ENCODE measurements at regions not wholly inside any gene's neighbourhood (a gene's known extent, or its start where the extent isn't known, plus 50 kb on each side); places are given as distances from the start of the nearest gene placed in this dataset.

- WGBS, 2 donors = 96 to 97% methylated on average over 3 of the region's 3 CpGs
Observed at GRCh38 chr5:39877479-39877878, 452.7 kb upstream of the DAB2 start.

DNA sequence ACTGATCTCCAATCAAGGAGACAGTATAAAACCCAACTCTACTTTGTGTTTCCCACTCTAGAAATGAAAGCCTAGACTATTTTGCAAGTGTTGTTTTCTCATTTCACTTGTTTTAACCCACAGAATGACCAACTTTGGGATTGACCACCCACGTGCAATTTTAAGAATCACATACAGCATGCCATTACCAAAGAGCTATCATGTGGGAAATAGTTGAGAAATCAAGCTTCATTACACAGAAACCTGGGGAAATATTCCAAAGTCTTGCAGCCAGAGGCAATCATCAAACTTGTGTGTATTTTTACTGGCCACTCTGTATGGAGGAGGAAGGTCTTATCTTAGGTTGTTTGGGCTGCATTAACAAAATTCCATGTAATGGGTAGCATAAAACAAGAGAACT, 451.4 kb upstream of the DAB2 start:
- no peaks in the 10 kb centered on the region for H3K27me3 ChIP-seq (ENCODE audit: control insufficient read depth in 3 of 3, insufficient read depth in 3 of 3, low read length in 2 of 3)
- ATAC-seq (ENCODE audit: insufficient read depth, low FRiP score) (no peak), DNase-seq (no peak)
- WGBS, 2 donors = 76 to 77% methylated on average over 1 of the region's 1 CpG
- H3K4me3 ChIP-seq = no peak overlapping the region
- no peak for TF ChIP-seq CTCF (IDR thresholded peaks at IDR 0.05; ENCODE audit: control extremely low read depth, extremely low read depth)
- no peaks in the 10 kb centered on the region for H3K36me3 ChIP-seq (ENCODE audit: control insufficient read depth in 4 of 4, insufficient read depth in 4 of 4, low read length in 4 of 4)
- no peaks in the 10 kb centered on the region for H3K4me1 ChIP-seq (ENCODE audit: control insufficient read depth in 5 of 5, insufficient read depth in 5 of 5, low read length in 5 of 5)
- no peaks in the 10 kb centered on the region for H3K9me3 ChIP-seq (ENCODE audit: control insufficient read depth in 4 of 4, insufficient read depth in 3 of 4, low read length in 3 of 4)
- H3K27ac ChIP-seq (ENCODE audit: low read depth in 1 of 2, low read length in 1 of 2) = no peak overlapping the region
- no peak overlapping the region for H3K9ac ChIP-seq (ENCODE audit: insufficient read depth in 1 of 2, low read length in 2 of 2)

More at GRCh38 chr5:39877479-39877878, 452.7 kb upstream of the DAB2 start:
- DNase-seq = no peak
- H3K9me3 ChIP-seq (ENCODE audit: control insufficient read depth in 4 of 4, insufficient read depth in 3 of 4, low read length in 3 of 4) = no peaks in the 10 kb centered on the region
- no peaks in the 10 kb centered on the region for H3K27me3 ChIP-seq (ENCODE audit: control insufficient read depth in 3 of 3, insufficient read depth in 3 of 3, low read length in 2 of 3)
- H3K4me3 ChIP-seq = no peak overlapping the region
- no peak for ATAC-seq (ENCODE audit: insufficient read depth, low FRiP score)
- no peak for TF ChIP-seq CTCF (IDR thresholded peaks at IDR 0.05; ENCODE audit: control extremely low read depth, extremely low read depth)
- H3K4me1 ChIP-seq (ENCODE audit: control insufficient read depth in 5 of 5, insufficient read depth in 5 of 5, low read length in 5 of 5) = no peaks in the 10 kb centered on the region
- H3K36me3 ChIP-seq (ENCODE audit: control insufficient read depth in 4 of 4, insufficient read depth in 4 of 4, low read length in 4 of 4) = no peaks in the 10 kb centered on the region
- H3K27ac ChIP-seq (ENCODE audit: low read depth in 1 of 2, low read length in 1 of 2) = no peak overlapping the region
- H3K9ac ChIP-seq (ENCODE audit: insufficient read depth in 1 of 2, low read length in 2 of 2) = no peak overlapping the region

DNA sequence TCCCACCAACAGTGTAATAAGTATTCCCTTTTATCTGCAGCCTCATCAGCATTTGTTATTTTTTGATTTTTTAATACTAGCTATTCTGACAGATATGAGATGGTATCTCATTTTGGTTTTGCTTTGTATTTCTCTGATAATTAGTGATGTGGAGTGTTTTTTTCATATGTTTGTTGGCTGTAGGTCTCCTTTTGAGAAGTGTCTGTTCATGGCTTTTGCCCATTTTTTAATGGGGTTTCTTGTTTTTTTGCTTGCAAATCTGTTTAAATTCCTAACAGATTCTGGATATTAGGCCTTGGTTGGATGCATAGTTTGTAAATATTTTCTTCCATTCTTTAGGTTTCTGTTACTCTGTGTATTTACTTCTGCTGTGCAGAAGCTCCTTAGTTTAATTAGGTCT, 445.4 kb upstream of the DAB2 start:
- DNase-seq = no peak
- no peaks in the 10 kb centered on the region for H3K36me3 ChIP-seq (ENCODE audit: control insufficient read depth in 4 of 4, insufficient read depth in 4 of 4, low read length in 4 of 4)
- no peak overlapping the region for H3K4me3 ChIP-seq
- no peaks in the 10 kb centered on the region for H3K27me3 ChIP-seq (ENCODE audit: control insufficient read depth in 3 of 3, insufficient read depth in 3 of 3, low read length in 2 of 3)
- peaks cover 0 to 3% (median 0%) of the 10 kb centered on the region in 4 donors for H3K9me3 ChIP-seq (ENCODE audit: control insufficient read depth in 4 of 4, insufficient read depth in 3 of 4, low read length in 3 of 4)
- TF ChIP-seq CTCF (IDR thresholded peaks at IDR 0.05; ENCODE audit: control extremely low read depth, extremely low read depth) = no peak
- ATAC-seq (ENCODE audit: insufficient read depth, low FRiP score) = no peak
- H3K27ac ChIP-seq (ENCODE audit: low read depth in 1 of 2, low read length in 1 of 2) = no peak overlapping the region
- H3K9ac ChIP-seq (ENCODE audit: insufficient read depth in 1 of 2, low read length in 2 of 2) = no peak overlapping the region
- H3K4me1 ChIP-seq (ENCODE audit: control insufficient read depth in 5 of 5, insufficient read depth in 5 of 5, low read length in 5 of 5) = no peaks in the 10 kb centered on the region

DNA sequence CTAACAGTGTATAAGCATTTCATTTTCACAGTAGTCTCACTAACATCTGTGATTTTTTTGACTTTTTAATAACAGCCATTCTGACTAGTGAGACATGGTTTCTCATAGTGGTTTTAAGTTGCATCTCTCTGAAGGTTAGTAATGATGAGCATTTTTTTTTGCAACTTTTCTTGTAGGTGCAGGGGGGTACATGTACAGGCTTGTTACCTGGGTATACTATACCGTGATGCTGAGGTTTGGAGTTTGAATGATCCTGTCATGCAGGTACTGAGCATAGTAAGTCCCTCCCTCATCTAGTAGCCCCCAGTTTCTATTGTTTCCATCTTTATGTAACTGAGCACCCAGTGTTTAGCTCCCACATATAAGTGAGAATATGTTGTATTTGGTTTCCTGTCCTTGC, 444.6 kb upstream of the DAB2 start:
- ATAC-seq (ENCODE audit: insufficient read depth, low FRiP score) = no peak
- Histone ChIP-seq H3K27ac (ENCODE audit: low read depth in 1 of 2, low read length in 1 of 2) (no peak overlapping the region), H3K4me3 (no peak overlapping the region), H3K9ac (ENCODE audit: insufficient read depth in 1 of 2, low read length in 2 of 2) (no peak overlapping the region), H3K36me3 (ENCODE audit: control insufficient read depth in 4 of 4, insufficient read depth in 4 of 4, low read length in 4 of 4) (no peaks in the 10 kb centered on the region), H3K4me1 (ENCODE audit: control insufficient read depth in 5 of 5, insufficient read depth in 5 of 5, low read length in 5 of 5) (no peaks in the 10 kb centered on the region), H3K9me3 (ENCODE audit: control insufficient read depth in 4 of 4, insufficient read depth in 3 of 4, low read length in 3 of 4) (peaks cover 0 to 3% (median 0%) of the 10 kb centered on the region in 4 donors), H3K27me3 (ENCODE audit: control insufficient read depth in 3 of 3, insufficient read depth in 3 of 3, low read length in 2 of 3) (no peaks in the 10 kb centered on the region)
- DNase-seq = no peak
- WGBS, 2 donors = 83% methylated on average over 1 of the region's 1 CpG
- TF ChIP-seq CTCF (IDR thresholded peaks at IDR 0.05; ENCODE audit: control extremely low read depth, extremely low read depth) = no peak
